K562 (cell line): ENCODE measurements at regions not wholly inside any gene's neighbourhood (a gene's known extent, or its start where the extent isn't known, plus 50 kb on each side); places are given as distances from the start of the nearest gene placed in this dataset.

ENCODE experiments used
- E2F5 ChIP-seq: sonication (generic); formaldehyde crosslinking; IDR thresholded peaks from 2 replicates; pipeline ENCODE4 v1.8.0; 2022; ENCODE audit warnings: mild to moderate bottlenecking, missing genetic modification reagents
- IRF1 ChIP-seq: sonication (generic); formaldehyde crosslinking; IDR thresholded peaks from 2 replicates; pipeline ENCODE4 v1.8.0; 2022; ENCODE audit warnings: missing genetic modification reagents, mild to moderate bottlenecking, borderline replicate concordance
- ZNF707 ChIP-seq: fragments of 250-450 bp; sonication (Bioruptor Pico); conservative IDR thresholded peaks from 2 replicates; pipeline ENCODE4 v1.8.0; 2022; ENCODE audit warnings: inconsistent platforms, mild to moderate bottlenecking, moderate library complexity

GRCh38 chr14:101489092-101489760 is 72.1 kb upstream of the DIO3 start:
- no peak for TF ChIP-seq ZNF707
- no peak for TF ChIP-seq E2F5
- TF ChIP-seq IRF1 (CRISPR knock-in tag): no peak
